Neural cell (in vitro differentiated cells): ENCODE measurements at regions not wholly inside any gene's neighbourhood (a gene's known extent, or its start where the extent isn't known, plus 50 kb on each side); places are given as distances from the start of the nearest gene placed in this dataset.

Experiments used
- EP300 ChIP-seq: fragments of 450-650 bp; conservative IDR thresholded peaks from 2 replicates; pipeline ENCODE4 v1.6.1; 2014; ENCODE audit warnings: antibody characterized with exemption, mild to moderate bottlenecking, moderate library complexity; ENCODE audit not compliant: poor library complexity, severe bottlenecking
- EZH2 ChIP-seq: fragments of 200-600, 300-800 bp; shearing (Covaris generic), sonication (generic); IDR thresholded peaks from 2 replicates; pipeline ENCODE4 v1.6.1; 2014; ENCODE audit warnings: antibody characterized with exemption, low read length, borderline replicate concordance, mild to moderate bottlenecking; ENCODE audit not compliant: insufficient read depth, poor library complexity, severe bottlenecking
- MXI1 ChIP-seq: fragments of 450-650 bp; conservative IDR thresholded peaks from 2 replicates; pipeline ENCODE4 v1.6.1; 2014; ENCODE audit warnings: antibody characterized with exemption, mild to moderate bottlenecking; ENCODE audit not compliant: poor library complexity, severe bottlenecking
- POLR2AphosphoS5 ChIP-seq: IDR thresholded peaks from 2 replicates; pipeline ENCODE4 v1.6.1; 2012
- RAD21 ChIP-seq: fragments of 450-650 bp; conservative IDR thresholded peaks from 2 replicates; pipeline ENCODE4 v1.6.1; 2014; ENCODE audit warnings: antibody characterized with exemption, mild to moderate bottlenecking, moderate library complexity
- REST ChIP-seq: IDR thresholded peaks from 2 replicates; pipeline ENCODE4 v1.6.1; 2012; ENCODE audit warnings: borderline replicate concordance
- TAF1 ChIP-seq: IDR thresholded peaks from 2 replicates; pipeline ENCODE4 v1.6.1; 2012; ENCODE audit warnings: low read depth
- TF ChIP-seq, protein P1 (sequence below): fragments of 450-650 bp; IDR thresholded peaks from 2 replicates; pipeline ENCODE4 v1.5.1; 2014; ENCODE audit warnings: antibody characterized with exemption, mild to moderate bottlenecking, moderate library complexity; ENCODE audit not compliant: poor library complexity, severe bottlenecking

- no peak for TF ChIP-seq EZH2
- TF ChIP-seq, protein P1, sequence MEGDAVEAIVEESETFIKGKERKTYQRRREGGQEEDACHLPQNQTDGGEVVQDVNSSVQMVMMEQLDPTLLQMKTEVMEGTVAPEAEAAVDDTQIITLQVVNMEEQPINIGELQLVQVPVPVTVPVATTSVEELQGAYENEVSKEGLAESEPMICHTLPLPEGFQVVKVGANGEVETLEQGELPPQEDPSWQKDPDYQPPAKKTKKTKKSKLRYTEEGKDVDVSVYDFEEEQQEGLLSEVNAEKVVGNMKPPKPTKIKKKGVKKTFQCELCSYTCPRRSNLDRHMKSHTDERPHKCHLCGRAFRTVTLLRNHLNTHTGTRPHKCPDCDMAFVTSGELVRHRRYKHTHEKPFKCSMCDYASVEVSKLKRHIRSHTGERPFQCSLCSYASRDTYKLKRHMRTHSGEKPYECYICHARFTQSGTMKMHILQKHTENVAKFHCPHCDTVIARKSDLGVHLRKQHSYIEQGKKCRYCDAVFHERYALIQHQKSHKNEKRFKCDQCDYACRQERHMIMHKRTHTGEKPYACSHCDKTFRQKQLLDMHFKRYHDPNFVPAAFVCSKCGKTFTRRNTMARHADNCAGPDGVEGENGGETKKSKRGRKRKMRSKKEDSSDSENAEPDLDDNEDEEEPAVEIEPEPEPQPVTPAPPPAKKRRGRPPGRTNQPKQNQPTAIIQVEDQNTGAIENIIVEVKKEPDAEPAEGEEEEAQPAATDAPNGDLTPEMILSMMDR = no peak
- TF ChIP-seq RAD21 = no peak
- TF ChIP-seq EP300 = no peak
- TF ChIP-seq POLR2AphosphoS5 = no peak
- no peak for TF ChIP-seq TAF1
- no peak for TF ChIP-seq MXI1
- TF ChIP-seq REST = no peak
Observed at GRCh38 chr4:108372681-108373080, 203.9 kb upstream of the LEF1 start.
